Left ventricle myocardium inferior (tissue), 1 donor: ENCODE measurements at regions not wholly inside any gene's neighbourhood (a gene's known extent, or its start where the extent isn't known, plus 50 kb on each side); places are given as distances from the start of the nearest gene placed in this dataset.

Experiments used
- DNase-seq: peaks from one replicate; pipeline ENCODE4 v3.0.0-alpha.2; 2020
- H3K27ac ChIP-seq: fragments of 200-600 bp; replicated peaks from 2 replicates; pipeline ENCODE4 v1.8.0; 2021
- H3K27me3 ChIP-seq: fragments of 200-600 bp; 2 replicates; pipeline ENCODE4 v1.8.0; 2021; ENCODE audit warnings: low read depth
- H3K36me3 ChIP-seq: fragments of 200-600 bp; 2 replicates; pipeline ENCODE4 v1.8.0; 2021
- H3K4me1 ChIP-seq: fragments of 200-600 bp; 2 replicates; pipeline ENCODE4 v1.8.0; 2021
- H3K4me3 ChIP-seq: fragments of 200-600 bp; 2 replicates; pipeline ENCODE4 v1.8.0; 2021; ENCODE audit warnings: mild to moderate bottlenecking, moderate library complexity
- H3K9me3 ChIP-seq: fragments of 200-600 bp; replicated peaks from 2 replicates; pipeline ENCODE4 v1.8.0; 2021
- CTCF ChIP-seq: fragments of 200-600 bp; IDR thresholded peaks from 2 replicates; pipeline ENCODE4 v1.8.0; 2021; ENCODE audit warnings: antibody characterized with exemption, mild to moderate bottlenecking, borderline replicate concordance
- intact Hi-C: fragments of 100-400 bp; cut with micrococcal nuclease; formaldehyde crosslinking; loops from one replicate; pipeline ENCODE4 v1.11.0; 2022
- donor health status: DM: no; HTN: yes; CAD: no; lungs with severe emphysema.

GRCh38 chr9:108086624-108087023 is 597.1 kb upstream of the KLF4 start:
- intact Hi-C loops = no loop called here
- no peak overlapping the region for H3K4me3 ChIP-seq
- no peak for TF ChIP-seq CTCF

GRCh38 chr9:108085294-108085693 is 595.7 kb upstream of the KLF4 start:
- Histone ChIP-seq H3K27ac (no peak overlapping the region), H3K4me3 (no peak overlapping the region), H3K27me3 (no peaks in the 10 kb centered on the region), H3K36me3 (no peaks in the 10 kb centered on the region), H3K4me1 (peaks cover 13% of the 10 kb centered on the region), H3K9me3 (no peaks in the 10 kb centered on the region)
- intact Hi-C loops = no loop called here
- DNase-seq = no peak
- TF ChIP-seq CTCF = no peak

More at GRCh38 chr9:108086624-108087023, 597.1 kb upstream of the KLF4 start:
- Histone ChIP-seq H3K27ac (no peak overlapping the region), H3K4me1 (no peaks in the 10 kb centered on the region), H3K27me3 (no peaks in the 10 kb centered on the region), H3K36me3 (no peaks in the 10 kb centered on the region), H3K9me3 (no peaks in the 10 kb centered on the region)
- no peak for DNase-seq

GRCh38 chr9:108083796-108084352 is 594.3 kb upstream of the KLF4 start:
- DNase-seq = no peak
- Histone ChIP-seq H3K9me3 (no peaks in the 10 kb centered on the region), H3K27ac (no peak overlapping the region), H3K36me3 (no peaks in the 10 kb centered on the region), H3K4me3 (no peak overlapping the region), H3K27me3 (no peaks in the 10 kb centered on the region), H3K4me1 (peaks cover 15% of the 10 kb centered on the region)
- no peak for TF ChIP-seq CTCF
- intact Hi-C loops = no loop called here

GRCh38 chr9:108083160-108083750 is 593.7 kb upstream of the KLF4 start:
- Histone ChIP-seq H3K27ac (no peak overlapping the region), H3K4me1 (peaks cover 15% of the 10 kb centered on the region), H3K36me3 (no peaks in the 10 kb centered on the region), H3K4me3 (no peak overlapping the region), H3K27me3 (no peaks in the 10 kb centered on the region), H3K9me3 (no peaks in the 10 kb centered on the region)
- intact Hi-C loops = no loop called here
- no peak for TF ChIP-seq CTCF
- no peak for DNase-seq

- Histone ChIP-seq H3K4me3 (no peak overlapping the region), H3K4me1 (peaks cover 15% of the 10 kb centered on the region), H3K27ac (no peak overlapping the region), H3K36me3 (no peaks in the 10 kb centered on the region), H3K9me3 (no peaks in the 10 kb centered on the region), H3K27me3 (no peaks in the 10 kb centered on the region)
- intact Hi-C loops = no loop called here
- no peak for TF ChIP-seq CTCF
- no peak for DNase-seq
Observed at GRCh38 chr9:108081112-108081511, 591.5 kb upstream of the KLF4 start.
